ENCODE measurements at regions not wholly inside any gene's neighbourhood (a gene's known extent, or its start where the extent isn't known, plus 50 kb on each side); places are given as distances from the start of the nearest gene placed in this dataset.
A peak's percentile ranks its signal among the peaks of the same experiment; 100 is the strongest.

DNA sequence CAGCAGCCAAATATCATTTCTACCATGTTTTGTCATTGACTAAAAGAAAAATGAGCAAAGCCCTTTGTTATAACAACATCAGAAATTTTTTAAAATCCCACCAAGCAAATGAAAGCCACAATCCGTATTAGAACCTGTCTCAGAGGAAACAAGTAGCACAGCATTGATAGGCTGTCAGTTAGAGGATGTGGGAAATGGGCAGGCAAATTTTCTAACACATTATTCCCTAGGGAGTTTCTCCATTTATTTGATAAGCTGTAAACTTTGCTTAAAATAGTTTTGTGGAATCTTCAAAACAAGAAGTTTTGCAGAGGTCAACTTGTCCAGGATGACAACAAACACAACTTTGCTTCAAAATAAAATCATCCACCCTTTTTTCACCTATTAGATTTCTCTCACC lies 53.6 kb upstream of the APC start:
- no peaks in the 10 kb centered on the region for H3K36me3 ChIP-seq (ENCODE audit: control insufficient read depth, insufficient read depth, low read length)
- no peaks in the 10 kb centered on the region for H3K4me1 ChIP-seq
- H3K79me2 ChIP-seq = no peaks in the 10 kb centered on the region
- TF ChIP-seq, protein P1, sequence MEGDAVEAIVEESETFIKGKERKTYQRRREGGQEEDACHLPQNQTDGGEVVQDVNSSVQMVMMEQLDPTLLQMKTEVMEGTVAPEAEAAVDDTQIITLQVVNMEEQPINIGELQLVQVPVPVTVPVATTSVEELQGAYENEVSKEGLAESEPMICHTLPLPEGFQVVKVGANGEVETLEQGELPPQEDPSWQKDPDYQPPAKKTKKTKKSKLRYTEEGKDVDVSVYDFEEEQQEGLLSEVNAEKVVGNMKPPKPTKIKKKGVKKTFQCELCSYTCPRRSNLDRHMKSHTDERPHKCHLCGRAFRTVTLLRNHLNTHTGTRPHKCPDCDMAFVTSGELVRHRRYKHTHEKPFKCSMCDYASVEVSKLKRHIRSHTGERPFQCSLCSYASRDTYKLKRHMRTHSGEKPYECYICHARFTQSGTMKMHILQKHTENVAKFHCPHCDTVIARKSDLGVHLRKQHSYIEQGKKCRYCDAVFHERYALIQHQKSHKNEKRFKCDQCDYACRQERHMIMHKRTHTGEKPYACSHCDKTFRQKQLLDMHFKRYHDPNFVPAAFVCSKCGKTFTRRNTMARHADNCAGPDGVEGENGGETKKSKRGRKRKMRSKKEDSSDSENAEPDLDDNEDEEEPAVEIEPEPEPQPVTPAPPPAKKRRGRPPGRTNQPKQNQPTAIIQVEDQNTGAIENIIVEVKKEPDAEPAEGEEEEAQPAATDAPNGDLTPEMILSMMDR (IDR thresholded peaks at IDR 0.05) = no peak
- H3K9me3 ChIP-seq (ENCODE audit: control insufficient read depth, low read length) = no peaks in the 10 kb centered on the region
- no peak overlapping the region for H3K9ac ChIP-seq
- H3K27me3 ChIP-seq (ENCODE audit: control insufficient read depth, insufficient read depth, low read length) = no peaks in the 10 kb centered on the region
- H3K4me3 ChIP-seq (ENCODE audit: low read depth, low read length) = no peak overlapping the region
- H3K27ac ChIP-seq = no peak overlapping the region
- no peak overlapping the region for H2AFZ ChIP-seq
- H3K4me2 ChIP-seq (ENCODE audit: low read length) = no peak overlapping the region

DNA sequence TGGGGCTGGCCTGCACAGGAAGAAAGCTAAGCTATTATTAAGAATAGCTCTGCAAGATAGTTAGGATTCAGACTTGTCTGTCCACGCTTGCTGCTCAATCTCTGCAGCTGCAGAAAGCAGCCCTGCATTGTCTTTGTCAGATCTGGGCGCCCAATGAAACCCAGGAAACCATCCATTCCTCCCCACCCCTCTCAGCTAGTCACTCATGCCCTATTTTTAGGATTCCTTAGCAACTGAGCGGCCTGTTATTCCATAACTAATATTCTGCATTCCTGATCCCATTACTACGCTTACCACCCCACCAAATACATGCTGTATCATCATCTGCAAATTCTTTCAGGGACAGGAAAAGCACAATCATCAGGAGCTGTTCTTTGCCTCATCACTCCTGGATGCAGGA lies 52.9 kb upstream of the APC start:
- H3K27me3 ChIP-seq (ENCODE audit: control insufficient read depth, insufficient read depth, low read length) = no peaks in the 10 kb centered on the region
- no peaks in the 10 kb centered on the region for H3K9me3 ChIP-seq (ENCODE audit: control insufficient read depth, low read length)
- no peaks in the 10 kb centered on the region for H3K79me2 ChIP-seq
- TF ChIP-seq, protein P1 (IDR thresholded peaks at IDR 0.05) = no peak
- H3K9ac ChIP-seq = no peak overlapping the region
- no peaks in the 10 kb centered on the region for H3K4me1 ChIP-seq
- H3K27ac ChIP-seq = no peak overlapping the region
- H3K4me3 ChIP-seq (ENCODE audit: low read depth, low read length) = no peak overlapping the region
- no peak overlapping the region for H3K4me2 ChIP-seq (ENCODE audit: low read length)
- H2AFZ ChIP-seq = peak overlapping the region; percentile 57
- no peaks in the 10 kb centered on the region for H3K36me3 ChIP-seq (ENCODE audit: control insufficient read depth, insufficient read depth, low read length)

DNA sequence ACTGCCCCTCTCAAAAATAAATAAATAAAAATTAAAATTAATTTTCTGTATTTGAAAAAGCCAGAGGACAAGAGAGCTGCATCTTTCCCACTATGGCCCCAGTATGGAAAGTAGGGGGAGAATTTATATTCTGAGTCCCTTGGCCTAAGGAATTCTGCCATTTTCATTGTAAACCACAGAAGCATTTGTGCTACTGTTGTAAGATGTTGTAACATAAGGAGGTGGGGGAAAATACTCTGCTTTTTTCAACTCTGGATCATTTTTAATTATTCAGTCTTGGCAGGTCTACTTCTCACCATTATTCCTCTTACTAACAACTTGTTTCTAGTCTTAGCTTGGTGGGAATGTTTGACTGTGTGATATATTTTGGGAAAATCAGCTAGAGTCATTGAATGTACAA lies 52.3 kb upstream of the APC start:
- TF ChIP-seq, protein P1 (IDR thresholded peaks at IDR 0.05) = no peak
- no peaks in the 10 kb centered on the region for H3K27me3 ChIP-seq (ENCODE audit: control insufficient read depth, insufficient read depth, low read length)
- H3K27ac ChIP-seq = no peak overlapping the region

DNA sequence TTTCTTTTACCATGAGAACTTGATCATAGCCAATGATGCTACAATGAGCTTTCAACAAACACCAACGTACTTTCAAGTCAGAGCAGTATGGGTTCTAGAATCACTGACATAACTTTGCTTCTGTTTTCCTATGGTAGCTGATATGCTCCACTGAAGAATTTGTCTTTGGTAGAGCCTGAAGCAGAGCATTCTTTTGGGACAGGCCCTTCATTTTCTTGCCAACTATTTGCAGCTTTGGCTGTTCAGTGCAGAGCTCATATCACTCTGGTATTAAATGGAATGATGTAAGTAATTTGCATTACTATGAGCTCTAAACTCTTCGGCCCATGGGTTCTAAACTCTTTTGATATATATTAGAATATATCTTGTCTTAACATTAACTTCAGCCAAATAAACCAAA lies 51.8 kb upstream of the APC start:
- H3K9ac ChIP-seq = no peak overlapping the region
- H3K27ac ChIP-seq = no peak overlapping the region
- no peaks in the 10 kb centered on the region for H3K9me3 ChIP-seq (ENCODE audit: control insufficient read depth, low read length)
- no peak overlapping the region for H3K4me3 ChIP-seq (ENCODE audit: low read depth, low read length)
- H2AFZ ChIP-seq = no peak overlapping the region
- H3K79me2 ChIP-seq = no peaks in the 10 kb centered on the region
- H3K4me2 ChIP-seq (ENCODE audit: low read length) = no peak overlapping the region
- no peaks in the 10 kb centered on the region for H3K27me3 ChIP-seq (ENCODE audit: control insufficient read depth, insufficient read depth, low read length)
- TF ChIP-seq, protein P1 (IDR thresholded peaks at IDR 0.05) = no peak
- no peaks in the 10 kb centered on the region for H3K36me3 ChIP-seq (ENCODE audit: control insufficient read depth, insufficient read depth, low read length)
- peaks cover 5% of the 10 kb centered on the region for H3K4me1 ChIP-seq

More for the DNA sequence above, 52.3 kb upstream of the APC start:
- Histone ChIP-seq H3K4me3 (ENCODE audit: low read depth, low read length) (no peak overlapping the region), H3K9me3 (ENCODE audit: control insufficient read depth, low read length) (no peaks in the 10 kb centered on the region), H3K79me2 (no peaks in the 10 kb centered on the region), H3K4me1 (no peaks in the 10 kb centered on the region), H3K4me2 (ENCODE audit: low read length) (no peak overlapping the region), H3K9ac (no peak overlapping the region), H2AFZ (no peak overlapping the region), H3K36me3 (ENCODE audit: control insufficient read depth, insufficient read depth, low read length) (no peaks in the 10 kb centered on the region)

DNA sequence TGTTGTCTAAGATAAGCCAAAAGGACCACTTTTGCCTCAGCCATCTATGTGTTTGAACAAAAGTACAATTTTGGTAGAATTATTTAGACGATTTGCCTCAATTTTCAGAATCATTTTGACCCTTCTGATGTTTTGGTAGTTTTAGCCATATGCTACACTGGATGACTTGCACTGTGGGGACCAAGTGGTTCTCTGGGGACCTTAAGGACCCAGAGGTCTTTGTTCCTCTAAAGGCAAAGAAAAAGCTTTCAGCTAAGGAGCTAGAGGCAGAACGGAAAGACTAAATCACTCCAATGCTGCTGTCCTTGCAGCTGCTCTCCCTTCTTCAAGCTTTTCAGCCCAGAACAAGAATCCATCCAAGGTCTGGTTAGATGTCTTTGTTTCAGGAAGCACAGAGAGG lies 51.0 kb upstream of the APC start:
- no peaks in the 10 kb centered on the region for H3K79me2 ChIP-seq
- peak overlapping the region; percentile 28 for H2AFZ ChIP-seq
- TF ChIP-seq, protein P1 (IDR thresholded peaks at IDR 0.05) = no peak
- H3K4me1 ChIP-seq = peaks cover 10% of the 10 kb centered on the region
- H3K4me3 ChIP-seq (ENCODE audit: low read depth, low read length) = no peak overlapping the region
- H3K9me3 ChIP-seq (ENCODE audit: control insufficient read depth, low read length) = no peaks in the 10 kb centered on the region
- no peaks in the 10 kb centered on the region for H3K36me3 ChIP-seq (ENCODE audit: control insufficient read depth, insufficient read depth, low read length)
- H3K27ac ChIP-seq = no peak overlapping the region
- H3K27me3 ChIP-seq (ENCODE audit: control insufficient read depth, insufficient read depth, low read length) = no peaks in the 10 kb centered on the region
- H3K4me2 ChIP-seq (ENCODE audit: low read length) = no peak overlapping the region
- H3K9ac ChIP-seq = no peak overlapping the region

Measured in parathyroid adenoma (tissue), 2 donors.